Calu3 (cell line): ENCODE measurements at regions not wholly inside any gene's neighbourhood (a gene's known extent, or its start where the extent isn't known, plus 50 kb on each side); places are given as distances from the start of the nearest gene placed in this dataset.
"Not testable (repeated sequence)": the region's sequence is repeated elsewhere in the genome, so short reads cannot be mapped to it uniquely, and the experiment has no call there.

Experiments used
- BruUV-seq: library from RNA; stranded (reverse); fragments of 400-500 nt; replicated peaks from 2 replicates; lab custom pipeline; 2021; lab: Mats Ljungman, UMichigan
- CTCF ChIA-PET: fragments of 300-600 bp; sonication (Branson Sonifier 250); formaldehyde crosslinking; loops from one replicate; lab custom pipeline; 2022; ENCODE audit warnings: antibody characterized with exemption; lab: Charles Lee
- DNase-seq: peaks from one replicate; pipeline ENCODE4 v3.0.0; 2022
- H3K27ac Mint-ChIP-seq: one replicate; pipeline ENCODE4 v1.8.0; 2022; ENCODE audit warnings: mixed read lengths; ENCODE audit not compliant: unreplicated experiment
- H3K27me3 Mint-ChIP-seq: one replicate; pipeline ENCODE4 v1.8.0; 2022; ENCODE audit warnings: mixed read lengths; ENCODE audit not compliant: unreplicated experiment
- H3K36me3 Mint-ChIP-seq: one replicate; pipeline ENCODE4 v1.8.0; 2022; ENCODE audit warnings: mild to moderate bottlenecking, moderate library complexity, mixed read lengths; ENCODE audit not compliant: insufficient read depth, unreplicated experiment
- H3K4me1 Mint-ChIP-seq: one replicate; pipeline ENCODE4 v1.8.0; 2022; ENCODE audit warnings: mild to moderate bottlenecking, low read depth, mixed read lengths; ENCODE audit not compliant: unreplicated experiment
- H3K4me3 Mint-ChIP-seq: one replicate; pipeline ENCODE4 v1.8.0; 2022; ENCODE audit warnings: mild to moderate bottlenecking, low read depth, moderate library complexity, mixed read lengths; ENCODE audit not compliant: unreplicated experiment
- H3K9me3 Mint-ChIP-seq: one replicate; pipeline ENCODE4 v1.8.0; 2022; ENCODE audit warnings: low read depth, mixed read lengths; ENCODE audit not compliant: unreplicated experiment
- CTCF ChIP-seq: fragments of 200-600 bp; IDR thresholded peaks from one replicate; pipeline ENCODE4 v1.8.0; 2022; ENCODE audit warnings: antibody characterized with exemption; ENCODE audit not compliant: unreplicated experiment
- intact Hi-C: fragments of 100-400 bp; cut with micrococcal nuclease; formaldehyde crosslinking; loops from one replicate; pipeline ENCODE4 v1.10.0; 2022; ENCODE audit not compliant: unreplicated experiment

- Mint-ChIP-seq H3K9me3 (peaks cover 3% of the 10 kb centered on the region), H3K4me1 (peaks cover 27% of the 10 kb centered on the region), H3K27ac (no peak overlapping the region), H3K36me3 (no peaks in the 10 kb centered on the region), H3K27me3 (no peaks in the 10 kb centered on the region), H3K4me3 (no peak overlapping the region)
- no peak for DNase-seq
- no peak for TF ChIP-seq CTCF
- CTCF ChIA-PET = interaction anchor here (0.6 kb wide), 1 partner anchor 310 kb away, joined by 4 read pairs; no protein-coding TSS in a partner anchor
- intact Hi-C loops = no loop called here
- BruUV-seq = no TSS peak
Measured at GRCh38 chr10:118873738-118874105, 119.0 kb upstream of the CACUL1 start.

- Mint-ChIP-seq H3K4me1 (peaks cover 27% of the 10 kb centered on the region), H3K9me3 (peaks cover 3% of the 10 kb centered on the region), H3K27ac (no peak overlapping the region), H3K36me3 (no peaks in the 10 kb centered on the region), H3K4me3 (no peak overlapping the region), H3K27me3 (no peaks in the 10 kb centered on the region)
- no peak for DNase-seq
- TF ChIP-seq CTCF = no peak
- intact Hi-C loops = no loop called here
- CTCF ChIA-PET = interaction anchor here (0.6 kb wide), 1 partner anchor 309 kb away, joined by 4 read pairs; no protein-coding TSS in a partner anchor
- no TSS peak for BruUV-seq
Measured at GRCh38 chr10:118874171-118874570, 119.4 kb upstream of the CACUL1 start.

GRCh38 chr10:118875087-118875486 lies 120.3 kb upstream of the CACUL1 start:
- Mint-ChIP-seq H3K4me3 (no peak overlapping the region), H3K9me3 (peaks cover 3% of the 10 kb centered on the region), H3K4me1 (peaks cover 27% of the 10 kb centered on the region), H3K27ac (no peak overlapping the region), H3K36me3 (no peaks in the 10 kb centered on the region), H3K27me3 (no peaks in the 10 kb centered on the region)
- no peak for TF ChIP-seq CTCF
- no peak for DNase-seq
- intact Hi-C loops = no loop called here
- CTCF ChIA-PET = no interaction called here
- BruUV-seq = no TSS peak

- CTCF ChIA-PET = no interaction called here
- no peaks in the 10 kb centered on the region for H3K27me3 Mint-ChIP-seq
- no peak overlapping the region for H3K27ac Mint-ChIP-seq
- H3K4me1 Mint-ChIP-seq = no peaks in the 10 kb centered on the region
- intact Hi-C loops = no loop called here
- DNase-seq = no peak
- no peaks in the 10 kb centered on the region for H3K9me3 Mint-ChIP-seq
- no peak for TF ChIP-seq CTCF
- no peak overlapping the region for H3K4me3 Mint-ChIP-seq
- no peaks in the 10 kb centered on the region for H3K36me3 Mint-ChIP-seq
- no TSS peak for BruUV-seq
Measured at GRCh38 chr10:118882741-118883140, 128.0 kb upstream of the CACUL1 start.

- intact Hi-C loops = no loop called here
- H3K4me3 Mint-ChIP-seq = no peak overlapping the region
- no peaks in the 10 kb centered on the region for H3K36me3 Mint-ChIP-seq
- H3K27ac Mint-ChIP-seq = no peak overlapping the region
- TF ChIP-seq CTCF = no peak
- DNase-seq = no peak
- H3K4me1 Mint-ChIP-seq = no peaks in the 10 kb centered on the region
- peaks cover 14% of the 10 kb centered on the region for H3K27me3 Mint-ChIP-seq
- no TSS peak for BruUV-seq
- CTCF ChIA-PET = no interaction called here
- H3K9me3 Mint-ChIP-seq = no peaks in the 10 kb centered on the region
Measured at GRCh38 chr10:118892255-118892654, 137.3 kb upstream of the NANOS1 start.

GRCh38 chr10:118894891-118895290 lies 134.6 kb upstream of the NANOS1 start:
- H3K4me3 Mint-ChIP-seq, DNase-seq, intact Hi-C loops, H3K27me3 Mint-ChIP-seq, CTCF ChIA-PET, H3K4me1 Mint-ChIP-seq, H3K27ac Mint-ChIP-seq, H3K9me3 Mint-ChIP-seq, BruUV-seq, H3K36me3 Mint-ChIP-seq: not testable (repeated sequence)
